ENCODE measurements at regions not wholly inside any gene's neighbourhood (a gene's known extent, or its start where the extent isn't known, plus 50 kb on each side); places are given as distances from the start of the nearest gene placed in this dataset.
"Not testable (repeated sequence)": the region's sequence is repeated elsewhere in the genome, so short reads cannot be mapped to it uniquely, and the experiment has no call there.

GRCh38 chr5:110873773-110874437 is 135.1 kb downstream of the SLC25A46 start:
- no peak overlapping the region for H3K27ac Mint-ChIP-seq
- H3K36me3 Mint-ChIP-seq (ENCODE audit: low read depth), result no peaks in the 10 kb centered on the region
- H3K4me3 Mint-ChIP-seq, result no peak overlapping the region
- no peaks in the 10 kb centered on the region for H3K4me1 Mint-ChIP-seq
- TF ChIP-seq CTCF (IDR thresholded peaks at IDR 0.05), result no peak
- no peak for DNase-seq
- H3K9me3 Mint-ChIP-seq, result no peaks in the 10 kb centered on the region
- peaks cover 16% of the 10 kb centered on the region for H3K27me3 Mint-ChIP-seq (ENCODE audit: low read depth, poor library complexity)

GRCh38 chr5:110875115-110875514 is 136.3 kb downstream of the SLC25A46 start:
- H3K36me3 Mint-ChIP-seq (ENCODE audit: low read depth); H3K4me1 Mint-ChIP-seq; H3K27ac Mint-ChIP-seq; H3K4me3 Mint-ChIP-seq; H3K9me3 Mint-ChIP-seq; DNase-seq: not testable (repeated sequence)
- H3K27me3 Mint-ChIP-seq (ENCODE audit: low read depth, poor library complexity), result peaks cover 16% of the 10 kb centered on the region

- no peak overlapping the region for H3K4me3 Mint-ChIP-seq
- peaks cover 16% of the 10 kb centered on the region for H3K27me3 Mint-ChIP-seq (ENCODE audit: low read depth, poor library complexity)
- TF ChIP-seq CTCF (IDR thresholded peaks at IDR 0.05), result no peak
- H3K4me1 Mint-ChIP-seq, result no peaks in the 10 kb centered on the region
- H3K36me3 Mint-ChIP-seq (ENCODE audit: low read depth), result no peaks in the 10 kb centered on the region
- H3K27ac Mint-ChIP-seq, result no peak overlapping the region
- H3K9me3 Mint-ChIP-seq, result peaks cover 12% of the 10 kb centered on the region
- no peak for DNase-seq
Observed at GRCh38 chr5:110878115-110878514, 139.3 kb downstream of the SLC25A46 start.

- Mint-ChIP-seq H3K27ac (no peak overlapping the region), H3K36me3 (ENCODE audit: low read depth) (no peaks in the 10 kb centered on the region), H3K9me3 (peaks cover 12% of the 10 kb centered on the region), H3K27me3 (ENCODE audit: low read depth, poor library complexity) (peaks cover 19% of the 10 kb centered on the region), H3K4me3 (no peak overlapping the region), H3K4me1 (no peaks in the 10 kb centered on the region)
- no peak for DNase-seq
- TF ChIP-seq CTCF (IDR thresholded peaks at IDR 0.05), result no peak
Observed at GRCh38 chr5:110879675-110880074, 140.9 kb downstream of the SLC25A46 start.

- H3K27me3 Mint-ChIP-seq (ENCODE audit: low read depth, poor library complexity), result peaks cover 15% of the 10 kb centered on the region
- no peak for DNase-seq
- TF ChIP-seq CTCF (IDR thresholded peaks at IDR 0.05), result no peak
- H3K27ac Mint-ChIP-seq, result no peak overlapping the region
- no peak overlapping the region for H3K4me3 Mint-ChIP-seq
- peaks cover 12% of the 10 kb centered on the region for H3K9me3 Mint-ChIP-seq
- H3K36me3 Mint-ChIP-seq (ENCODE audit: low read depth), result no peaks in the 10 kb centered on the region
- H3K4me1 Mint-ChIP-seq, result no peaks in the 10 kb centered on the region
Observed at GRCh38 chr5:110880413-110880812, 141.6 kb downstream of the SLC25A46 start.

GRCh38 chr5:110884005-110884404 is 145.2 kb downstream of the SLC25A46 start:
- no peak overlapping the region for H3K4me3 Mint-ChIP-seq
- DNase-seq, result no peak

GRCh38 chr5:110887170-110887569 is 148.4 kb downstream of the SLC25A46 start:
- H3K9me3 Mint-ChIP-seq, result peaks cover 59% of the 10 kb centered on the region
- not testable (repeated sequence) for DNase-seq; H3K4me3 Mint-ChIP-seq; H3K4me1 Mint-ChIP-seq; H3K27ac Mint-ChIP-seq; H3K36me3 Mint-ChIP-seq (ENCODE audit: low read depth)
- H3K27me3 Mint-ChIP-seq (ENCODE audit: low read depth, poor library complexity), result peaks cover 11% of the 10 kb centered on the region

More at GRCh38 chr5:110884005-110884404, 145.2 kb downstream of the SLC25A46 start:
- H3K27me3 Mint-ChIP-seq (ENCODE audit: low read depth, poor library complexity), result peaks cover 10% of the 10 kb centered on the region
- no peak overlapping the region for H3K27ac Mint-ChIP-seq
- no peaks in the 10 kb centered on the region for H3K4me1 Mint-ChIP-seq
- no peak for TF ChIP-seq CTCF (IDR thresholded peaks at IDR 0.05)
- H3K36me3 Mint-ChIP-seq (ENCODE audit: low read depth), result no peaks in the 10 kb centered on the region
- peaks cover 34% of the 10 kb centered on the region for H3K9me3 Mint-ChIP-seq

GRCh38 chr5:110893854-110894483 is 155.2 kb downstream of the SLC25A46 start:
- H3K4me3 Mint-ChIP-seq; H3K36me3 Mint-ChIP-seq (ENCODE audit: low read depth); H3K27ac Mint-ChIP-seq; H3K4me1 Mint-ChIP-seq; DNase-seq: not testable (repeated sequence)
- peaks cover 13% of the 10 kb centered on the region for H3K27me3 Mint-ChIP-seq (ENCODE audit: low read depth, poor library complexity)
- H3K9me3 Mint-ChIP-seq, result peaks cover 31% of the 10 kb centered on the region

All from nephron progenitor cell (in vitro differentiated cells).